DMS 273 (cell line): ENCODE measurements at regions not wholly inside any gene's neighbourhood (a gene's known extent, or its start where the extent isn't known, plus 50 kb on each side); places are given as distances from the start of the nearest gene placed in this dataset.
A peak's percentile ranks its signal among the peaks of the same experiment; 100 is the strongest.
"Not testable (repeated sequence)": the region's sequence is repeated elsewhere in the genome, so short reads cannot be mapped to it uniquely, and the experiment has no call there.

Source experiments
- DNase-seq: peaks from one replicate; lab custom pipeline; 2025; ENCODE audit not compliant: unreplicated experiment; lab: John Stamatoyannopoulos, UW

DNA sequence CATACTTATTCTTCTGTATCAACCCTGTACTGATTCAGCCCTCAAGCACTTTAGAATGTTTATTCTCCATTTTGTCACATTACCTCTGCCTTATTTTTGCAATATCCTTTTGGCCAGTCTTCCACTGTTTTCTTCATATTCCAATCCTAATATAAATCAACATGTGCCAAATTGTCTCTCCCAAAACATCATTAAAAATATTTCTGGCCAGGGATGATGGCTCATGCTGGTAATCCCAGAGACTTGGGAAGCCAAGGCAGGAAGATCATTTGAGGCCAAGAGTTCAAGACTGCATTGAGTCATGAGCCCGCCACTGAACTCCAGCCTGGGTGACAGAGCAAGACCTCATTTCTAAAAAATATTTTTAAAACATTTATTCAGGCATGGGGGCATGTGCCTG lies 641.4 kb upstream of the CBLB start:
- no peak for DNase-seq

GRCh38 chr3:106512846-106513245 lies 644.0 kb upstream of the CBLB start:
- no peak for DNase-seq

- no peak for DNase-seq
Observed at GRCh38 chr3:106514431-106514830, 645.6 kb upstream of the CBLB start.

DNA sequence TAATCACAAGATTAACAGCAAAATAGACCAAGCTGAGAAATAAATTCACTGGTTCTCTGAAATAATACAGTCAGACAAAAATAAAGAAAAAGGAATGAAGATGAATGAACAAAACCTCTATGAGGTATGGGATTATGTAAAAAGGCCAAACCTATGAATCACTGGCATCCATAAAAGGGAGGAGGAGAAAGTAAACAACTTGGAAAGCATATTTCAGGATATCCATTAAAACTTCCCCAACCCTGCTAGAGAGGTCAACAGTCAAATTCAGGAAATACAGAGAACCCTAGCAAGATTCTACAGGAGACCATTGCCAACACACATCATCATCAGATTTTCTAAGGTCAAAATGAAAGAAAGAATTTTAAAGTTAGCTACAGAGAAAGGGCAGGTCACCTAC lies 649.7 kb upstream of the CBLB start:
- no peak for DNase-seq

GRCh38 chr3:106522397-106522796 lies 653.6 kb upstream of the CBLB start:
- no peak for DNase-seq

GRCh38 chr3:106528932-106529331 lies 660.1 kb upstream of the CBLB start:
- DNase-seq = no peak

GRCh38 chr3:106529738-106530137 lies 660.9 kb upstream of the CBLB start:
- DNase-seq = no peak

GRCh38 chr3:106530367-106530766 lies 661.6 kb upstream of the CBLB start:
- no peak for DNase-seq

DNA sequence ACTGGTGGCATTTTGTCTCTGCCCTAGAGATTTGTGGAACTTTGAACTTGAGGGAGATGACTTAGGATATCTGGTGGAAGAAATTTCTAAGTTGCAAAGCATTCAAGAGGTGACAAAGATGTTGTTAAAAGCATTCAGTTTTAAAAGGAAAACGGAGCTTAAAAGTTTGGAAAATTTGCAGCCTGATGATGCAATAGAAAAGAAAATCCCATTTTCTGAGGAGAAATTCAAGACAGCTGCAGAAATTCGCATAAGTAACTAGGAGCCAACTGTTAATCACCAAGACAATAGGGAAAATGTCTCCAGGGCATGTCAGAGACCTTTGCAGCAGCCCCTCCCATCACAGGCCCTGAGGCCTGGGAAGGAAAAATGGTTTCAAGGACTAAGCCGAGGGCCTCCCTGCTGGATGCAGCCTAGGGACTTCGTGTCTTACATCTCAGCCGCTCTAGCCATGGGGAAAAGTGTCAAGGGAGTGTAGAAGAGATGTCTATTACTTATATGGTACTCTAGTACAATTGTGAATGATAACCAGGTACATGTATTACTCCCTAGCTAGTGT lies 663.0 kb upstream of the CBLB start:
- DNase-seq = not testable (repeated sequence)

DNA sequence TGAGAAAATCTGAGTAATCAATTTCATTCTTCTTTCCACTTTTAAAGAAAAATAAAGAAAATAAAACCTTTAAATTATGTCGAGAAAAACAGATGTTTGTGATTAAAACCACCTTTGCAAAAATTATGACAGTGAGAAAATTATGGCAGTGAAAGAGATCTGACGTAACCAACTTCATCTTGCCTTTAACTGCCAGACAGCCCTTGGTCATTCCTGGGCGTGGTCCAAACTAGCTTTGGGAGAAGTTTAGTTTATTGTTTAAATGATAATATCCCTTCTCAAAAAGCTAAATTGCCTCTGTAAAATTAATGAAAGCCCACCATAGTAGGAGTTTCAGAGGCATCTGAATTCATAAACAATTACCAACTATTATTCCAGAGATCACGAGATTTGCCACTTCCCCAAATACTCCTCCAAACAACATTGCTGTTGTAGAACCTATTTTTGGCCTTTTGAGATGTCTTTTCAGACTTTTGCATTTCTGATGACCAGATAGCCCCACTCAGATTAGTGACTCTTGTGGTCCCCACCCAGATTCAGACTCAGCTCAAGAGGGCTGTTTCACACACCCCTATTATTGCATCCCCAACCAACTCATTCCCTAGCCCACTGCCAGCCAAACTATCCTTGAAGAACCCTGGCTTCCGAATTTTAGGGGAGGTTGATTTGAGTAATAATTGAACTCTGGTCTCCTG lies 664.4 kb upstream of the CBLB start:
- DNase-seq = no peak

GRCh38 chr3:106533788-106534160 lies 665.0 kb upstream of the CBLB start:
- DNase-seq = no peak

GRCh38 chr3:106534206-106534605 lies 665.4 kb upstream of the CBLB start:
- no peak for DNase-seq

DNA sequence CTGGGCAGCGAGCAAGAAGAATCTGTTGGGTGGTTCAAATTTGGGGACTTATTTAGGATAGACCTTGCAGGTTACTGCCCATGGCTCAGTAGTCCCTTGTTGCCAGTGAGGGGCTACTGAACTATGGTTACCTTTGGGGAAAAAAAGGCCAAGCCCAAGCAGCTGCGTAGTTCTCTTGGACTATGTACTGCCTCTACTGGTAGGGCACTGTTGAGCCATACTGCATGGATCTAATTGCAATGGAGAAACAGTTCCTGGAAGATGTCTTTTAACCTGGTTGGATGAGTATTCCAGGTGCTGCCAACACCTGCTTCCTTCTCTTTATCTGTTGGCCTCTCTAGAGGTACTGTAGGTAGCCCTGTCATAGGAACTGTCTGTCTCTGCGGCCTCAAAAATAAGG lies 671.9 kb upstream of the CBLB start:
- DNase-seq = no peak

DNA sequence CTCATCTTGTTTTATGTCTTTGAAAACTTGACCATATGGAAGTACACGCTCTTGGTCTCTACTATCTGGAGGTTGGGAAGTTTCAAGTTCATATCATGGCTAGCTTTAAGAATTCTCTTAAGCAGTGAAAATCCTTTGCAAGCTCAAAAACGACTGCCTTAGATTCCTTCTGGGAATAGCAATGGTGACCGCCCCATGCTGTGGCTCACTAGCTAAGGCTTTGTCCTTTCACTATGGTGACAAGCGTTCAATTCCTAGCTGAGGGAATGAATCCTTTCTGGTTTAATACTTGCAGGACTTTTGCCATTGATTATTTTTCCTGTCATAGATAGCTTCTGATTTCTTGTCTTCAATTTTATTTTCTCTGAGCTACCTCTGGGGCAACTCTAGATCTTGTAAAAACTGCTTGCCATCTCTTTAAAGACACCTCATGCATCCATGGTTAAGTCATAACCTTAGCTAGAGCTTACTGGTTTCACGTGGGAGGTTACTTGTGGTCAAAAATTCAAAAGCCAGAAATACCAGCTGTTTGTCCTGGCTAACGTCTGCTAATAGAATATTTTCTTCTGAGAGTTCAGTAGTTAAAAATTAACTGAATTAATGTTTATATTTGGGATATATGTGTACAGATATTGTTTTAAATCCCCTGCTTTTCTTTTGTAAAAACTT lies 673.4 kb upstream of the CBLB start:
- no peak for DNase-seq

DNA sequence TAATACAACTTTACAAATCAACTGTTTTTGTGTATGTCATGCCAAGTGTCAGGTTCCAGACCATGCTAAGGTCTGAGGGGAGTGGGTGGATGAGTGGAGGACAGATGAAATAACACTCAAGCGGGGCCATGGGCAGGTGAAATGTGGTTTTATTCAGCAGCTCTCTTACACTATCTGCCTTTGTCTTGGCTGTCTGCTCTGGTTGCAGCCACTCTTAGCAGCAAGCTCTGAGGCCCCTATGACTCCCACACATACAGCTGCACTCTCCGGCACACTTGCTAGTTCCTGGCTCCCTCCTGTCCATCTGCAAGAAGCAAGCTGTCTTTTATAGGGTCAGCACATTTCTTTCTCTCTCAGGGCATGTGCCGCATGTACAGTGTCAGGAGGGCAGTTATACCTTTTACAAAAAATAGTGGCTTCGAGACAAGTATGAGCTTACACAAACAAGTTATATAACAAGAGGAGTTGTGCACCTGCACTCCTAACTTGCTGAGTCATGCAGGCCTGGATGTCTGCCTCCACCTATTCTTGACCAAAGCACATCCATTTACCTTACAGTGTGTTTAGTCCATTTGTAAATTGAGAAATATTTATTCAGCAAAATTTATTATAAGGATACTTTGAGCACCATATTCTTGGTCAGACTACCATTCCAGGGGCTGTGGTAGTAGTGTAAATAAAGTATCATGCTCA lies 683.7 kb upstream of the CBLB start:
- DNase-seq = peak; percentile 30

DNA sequence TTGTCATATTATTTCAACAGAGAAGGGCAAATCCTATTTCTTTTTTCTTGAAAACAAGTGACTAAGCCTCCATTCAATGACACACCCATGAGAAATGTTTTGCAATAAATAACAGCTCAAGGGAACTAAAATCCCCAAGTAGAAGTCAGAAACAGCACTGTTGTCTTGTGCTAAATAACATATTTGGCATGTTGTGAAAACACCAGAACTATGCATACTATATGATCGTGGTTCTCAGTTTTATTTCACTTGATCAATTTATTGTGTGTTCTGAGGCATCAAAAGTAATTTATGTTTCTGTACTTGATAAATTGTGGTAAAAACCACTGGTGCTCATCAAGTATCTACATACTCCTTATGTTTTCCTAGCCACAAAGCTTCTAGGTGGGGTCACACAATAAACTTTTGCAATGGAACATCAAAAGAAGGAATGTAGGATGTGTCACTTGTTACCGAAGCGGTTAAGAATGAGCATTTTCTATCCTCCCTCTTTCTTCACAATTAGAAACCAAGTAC lies 691.7 kb upstream of the CBLB start:
- DNase-seq = no peak

DNA sequence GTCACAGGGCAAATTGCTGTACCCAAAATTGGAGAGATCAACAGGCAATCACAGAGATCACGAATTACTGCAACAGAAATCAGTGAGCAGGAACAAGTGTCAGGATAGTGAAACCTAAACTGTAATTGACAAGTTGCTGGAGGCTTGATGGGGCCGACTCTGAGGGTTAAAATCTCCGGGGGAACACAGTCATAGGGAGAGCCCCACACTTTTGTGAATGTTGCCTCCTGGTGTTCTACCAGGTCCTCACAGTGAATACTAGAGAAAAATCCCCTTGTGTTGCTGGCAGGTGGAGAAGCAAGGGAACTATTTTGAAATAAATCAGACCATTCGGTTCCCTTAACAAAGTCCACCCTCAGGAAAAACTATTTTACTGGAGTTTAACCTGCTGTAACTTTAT lies 697.5 kb upstream of the CBLB start:
- peak; percentile 26 for DNase-seq

DNA sequence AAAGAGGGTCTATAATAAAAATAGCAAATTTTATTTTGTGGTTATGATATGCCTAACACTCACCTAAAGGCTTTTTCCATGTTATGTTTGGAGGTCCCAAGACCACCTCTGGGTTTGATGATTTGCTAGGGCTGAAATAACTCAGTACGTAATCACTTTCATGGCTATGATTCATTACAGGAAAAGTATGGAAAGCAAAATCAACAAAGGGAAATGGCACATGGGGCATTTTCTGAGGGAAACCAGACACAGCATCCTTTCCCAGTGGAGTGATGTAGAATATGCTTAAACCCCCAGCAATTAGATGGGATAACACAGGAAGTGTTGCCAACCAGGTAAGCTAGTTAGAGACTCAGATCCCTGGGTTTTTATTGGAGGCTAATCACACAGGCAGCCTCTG lies 701.6 kb upstream of the CBLB start:
- DNase-seq = no peak

DNA sequence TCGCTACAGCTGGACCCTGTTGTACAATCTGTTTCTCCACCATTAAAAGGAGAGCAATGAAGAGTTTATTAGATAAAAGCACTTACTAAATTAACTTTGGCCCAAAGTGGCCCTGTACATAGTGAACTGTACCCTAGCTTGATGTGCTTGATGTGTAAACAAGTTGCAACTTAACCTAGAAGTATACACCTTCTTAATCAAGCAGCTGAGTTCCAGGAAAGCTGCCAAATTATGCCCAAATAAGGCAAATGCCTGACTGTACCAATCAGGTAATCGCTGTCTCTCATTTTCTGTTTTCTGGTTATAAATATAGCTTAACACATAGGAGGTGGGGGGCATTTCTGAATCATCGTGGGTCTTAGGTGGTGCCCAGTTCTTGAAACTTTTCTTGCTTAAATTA lies 704.8 kb upstream of the CBLB start:
- peak; percentile 53 for DNase-seq

GRCh38 chr3:106575029-106575428 lies 706.2 kb upstream of the CBLB start:
- no peak for DNase-seq

- no peak for DNase-seq
Observed at GRCh38 chr3:106577241-106577640, 708.4 kb upstream of the CBLB start.

DNA sequence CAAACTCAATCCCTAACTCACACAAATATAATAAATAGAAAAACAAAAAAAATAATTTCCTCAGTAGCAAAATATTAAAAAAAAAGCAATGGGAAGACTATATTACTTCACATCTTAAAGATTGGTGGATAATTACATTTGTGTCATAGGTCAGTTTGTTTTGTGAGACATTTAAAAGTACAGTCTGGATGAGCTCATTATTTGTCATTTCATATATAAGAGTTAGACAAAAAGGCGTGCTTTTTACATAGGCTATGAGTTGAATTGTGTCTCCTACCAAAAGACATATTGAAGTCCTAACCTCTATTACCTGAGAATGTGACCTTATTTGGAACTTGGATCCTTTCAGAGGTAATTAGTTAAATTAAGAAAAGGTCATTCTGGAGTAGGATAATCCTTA lies 710.1 kb upstream of the CBLB start:
- DNase-seq = no peak
